ENCODE measurements at regions not wholly inside any gene's neighbourhood (a gene's known extent, or its start where the extent isn't known, plus 50 kb on each side); places are given as distances from the start of the nearest gene placed in this dataset.

- TF ChIP-seq POLR2A (IDR thresholded peaks at IDR 0.05) (no peak), EP300 (IDR thresholded peaks at IDR 0.05) (no peak)
- TF ChIP-seq, protein P1, sequence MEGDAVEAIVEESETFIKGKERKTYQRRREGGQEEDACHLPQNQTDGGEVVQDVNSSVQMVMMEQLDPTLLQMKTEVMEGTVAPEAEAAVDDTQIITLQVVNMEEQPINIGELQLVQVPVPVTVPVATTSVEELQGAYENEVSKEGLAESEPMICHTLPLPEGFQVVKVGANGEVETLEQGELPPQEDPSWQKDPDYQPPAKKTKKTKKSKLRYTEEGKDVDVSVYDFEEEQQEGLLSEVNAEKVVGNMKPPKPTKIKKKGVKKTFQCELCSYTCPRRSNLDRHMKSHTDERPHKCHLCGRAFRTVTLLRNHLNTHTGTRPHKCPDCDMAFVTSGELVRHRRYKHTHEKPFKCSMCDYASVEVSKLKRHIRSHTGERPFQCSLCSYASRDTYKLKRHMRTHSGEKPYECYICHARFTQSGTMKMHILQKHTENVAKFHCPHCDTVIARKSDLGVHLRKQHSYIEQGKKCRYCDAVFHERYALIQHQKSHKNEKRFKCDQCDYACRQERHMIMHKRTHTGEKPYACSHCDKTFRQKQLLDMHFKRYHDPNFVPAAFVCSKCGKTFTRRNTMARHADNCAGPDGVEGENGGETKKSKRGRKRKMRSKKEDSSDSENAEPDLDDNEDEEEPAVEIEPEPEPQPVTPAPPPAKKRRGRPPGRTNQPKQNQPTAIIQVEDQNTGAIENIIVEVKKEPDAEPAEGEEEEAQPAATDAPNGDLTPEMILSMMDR (IDR thresholded peaks at IDR 0.05): no peak
These were observed 121.7 kb downstream of the EDN3 start for GRCh38 chr20:59421920-59422637.
